Sigmoid colon (tissue), 4 donors: ENCODE measurements at regions not wholly inside any gene's neighbourhood (a gene's known extent, or its start where the extent isn't known, plus 50 kb on each side); places are given as distances from the start of the nearest gene placed in this dataset.
"Not testable (repeated sequence)": the region's sequence is repeated elsewhere in the genome, so short reads cannot be mapped to it uniquely, and the experiment has no call there.

ENCODE experiments used
- EP300 ChIP-seq, 4 donors: sonication (generic); formaldehyde crosslinking; IDR thresholded peaks; one replicate each; pipeline ENCODE4 v1.6.1; 2017; ENCODE audit warnings: antibody characterized with exemption in 4 of 4
- POLR2A ChIP-seq, 2 donors: fragments of 450-650 bp; IDR thresholded peaks; one replicate each; pipeline ENCODE4 v1.6.1; 2016; ENCODE audit warnings: antibody characterized with exemption in 2 of 2, mild to moderate bottlenecking in 2 of 2, moderate library complexity in 2 of 2
- POLR2AphosphoS5 ChIP-seq, 4 donors: sonication (generic); formaldehyde crosslinking; IDR thresholded peaks; one replicate each; pipeline ENCODE4 v1.6.1; 2017; ENCODE audit warnings: antibody characterized with exemption in 4 of 4
- TF ChIP-seq, protein P1 (sequence below), 4 experiments: fragments of 450-650 bp in 3 of 4; fragments of 200-600 bp in 1 of 4; IDR thresholded peaks; one replicate each; pipeline ENCODE4 v1.5.1; 2016 to 2019; ENCODE audit warnings: antibody characterized with exemption in 4 of 4, mild to moderate bottlenecking in 3 of 4, moderate library complexity in 2 of 4

DNA sequence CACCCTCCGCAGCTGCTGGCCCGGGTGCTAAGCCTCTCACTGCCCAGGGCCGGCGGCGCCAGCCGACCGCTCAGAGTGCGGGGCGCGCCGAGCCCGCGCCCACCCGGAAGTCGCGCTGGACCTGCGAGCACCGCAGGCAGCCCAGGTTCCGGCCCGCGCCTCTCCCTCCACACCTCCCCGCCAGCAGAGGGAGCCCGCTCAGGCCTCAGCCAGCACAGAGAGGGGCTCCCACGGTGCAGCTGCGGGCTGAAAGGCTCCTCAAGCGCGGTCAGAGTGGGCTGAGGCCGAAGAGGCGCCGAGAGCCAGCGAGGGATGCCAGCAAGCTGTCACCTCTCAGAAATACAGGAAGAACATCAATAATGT lies 202.0 kb upstream of the C1QTNF3 start:
- TF ChIP-seq, protein P1, sequence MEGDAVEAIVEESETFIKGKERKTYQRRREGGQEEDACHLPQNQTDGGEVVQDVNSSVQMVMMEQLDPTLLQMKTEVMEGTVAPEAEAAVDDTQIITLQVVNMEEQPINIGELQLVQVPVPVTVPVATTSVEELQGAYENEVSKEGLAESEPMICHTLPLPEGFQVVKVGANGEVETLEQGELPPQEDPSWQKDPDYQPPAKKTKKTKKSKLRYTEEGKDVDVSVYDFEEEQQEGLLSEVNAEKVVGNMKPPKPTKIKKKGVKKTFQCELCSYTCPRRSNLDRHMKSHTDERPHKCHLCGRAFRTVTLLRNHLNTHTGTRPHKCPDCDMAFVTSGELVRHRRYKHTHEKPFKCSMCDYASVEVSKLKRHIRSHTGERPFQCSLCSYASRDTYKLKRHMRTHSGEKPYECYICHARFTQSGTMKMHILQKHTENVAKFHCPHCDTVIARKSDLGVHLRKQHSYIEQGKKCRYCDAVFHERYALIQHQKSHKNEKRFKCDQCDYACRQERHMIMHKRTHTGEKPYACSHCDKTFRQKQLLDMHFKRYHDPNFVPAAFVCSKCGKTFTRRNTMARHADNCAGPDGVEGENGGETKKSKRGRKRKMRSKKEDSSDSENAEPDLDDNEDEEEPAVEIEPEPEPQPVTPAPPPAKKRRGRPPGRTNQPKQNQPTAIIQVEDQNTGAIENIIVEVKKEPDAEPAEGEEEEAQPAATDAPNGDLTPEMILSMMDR (IDR thresholded peaks at IDR 0.05) = not testable (repeated sequence)
- TF ChIP-seq POLR2AphosphoS5, EP300, POLR2A (IDR thresholded peaks at IDR 0.05): not testable (repeated sequence)
